H9 (cell line): ENCODE measurements at regions not wholly inside any gene's neighbourhood (a gene's known extent, or its start where the extent isn't known, plus 50 kb on each side); places are given as distances from the start of the nearest gene placed in this dataset.

Experiments
- DNase-seq: peaks from one replicate; pipeline ENCODE4 v3.0.0-alpha.2; 2017
- H2AFZ ChIP-seq: one replicate; pipeline ENCODE4 v1.6.1; 2013; ENCODE audit warnings: mild to moderate bottlenecking, low read length, control low read depth, moderate library complexity
- H2AK5ac ChIP-seq: 2 replicates; pipeline ENCODE4 v1.6.1; 2013; ENCODE audit warnings: low read length, control low read depth, mixed read lengths; ENCODE audit not compliant: insufficient read length
- H2BK120ac ChIP-seq: one replicate; pipeline ENCODE4 v1.6.1; 2013; ENCODE audit warnings: low read depth, mild to moderate bottlenecking, low read length, control low read depth, inconsistent platforms; ENCODE audit not compliant: poor library complexity, severe bottlenecking
- H2BK12ac ChIP-seq: 2 replicates; pipeline ENCODE4 v1.6.1; 2013; ENCODE audit warnings: low read length, control low read depth, mixed read lengths, low read depth; ENCODE audit not compliant: insufficient read length
- H2BK15ac ChIP-seq: 2 replicates; pipeline ENCODE4 v1.6.1; 2013; ENCODE audit warnings: low read depth, low read length, control low read depth
- H2BK20ac ChIP-seq: one replicate; pipeline ENCODE4 v1.6.1; 2013; ENCODE audit warnings: low read depth, mild to moderate bottlenecking, low read length, control low read depth, inconsistent platforms; ENCODE audit not compliant: poor library complexity, severe bottlenecking
- H2BK5ac ChIP-seq: 2 replicates; pipeline ENCODE4 v1.6.1; 2013; ENCODE audit warnings: low read length, control low read depth, mixed read lengths; ENCODE audit not compliant: insufficient read length
- H3K14ac ChIP-seq: 2 replicates; pipeline ENCODE4 v1.6.1; 2013; ENCODE audit warnings: low read length, control low read depth; ENCODE audit not compliant: insufficient read depth
- H3K18ac ChIP-seq: 2 replicates; pipeline ENCODE4 v1.6.1; 2013; ENCODE audit warnings: low read depth, mild to moderate bottlenecking, mixed read lengths, low read length, control low read depth; ENCODE audit not compliant: insufficient read length
- H3K23ac ChIP-seq: 2 replicates; pipeline ENCODE4 v1.6.1; 2013; ENCODE audit warnings: low read length, control low read depth, mixed read lengths, low read depth; ENCODE audit not compliant: insufficient read length
- H3K23me2 ChIP-seq: 2 replicates; pipeline ENCODE4 v1.6.1; 2013; ENCODE audit warnings: low read depth, mild to moderate bottlenecking, mixed read lengths, low read length, control low read depth; ENCODE audit not compliant: insufficient read length, poor library complexity, severe bottlenecking
- H3K27ac ChIP-seq: 2 replicates; pipeline ENCODE4 v1.5.1; 2013; ENCODE audit warnings: low read length, control low read depth, mixed read lengths, low read depth; ENCODE audit not compliant: insufficient read length
- H3K27me3 ChIP-seq: 2 replicates; pipeline ENCODE4 v1.6.1; 2013; ENCODE audit warnings: low read length, control low read depth, inconsistent platforms; ENCODE audit not compliant: insufficient read depth
- H3K4ac ChIP-seq: 2 replicates; pipeline ENCODE4 v1.6.1; 2013; ENCODE audit warnings: low read depth, mild to moderate bottlenecking, control low read depth, inconsistent platforms, low read length, moderate library complexity
- H3K4me1 ChIP-seq: 2 replicates; pipeline ENCODE4 v1.6.1; 2013; ENCODE audit warnings: low read length, control low read depth, inconsistent platforms; ENCODE audit not compliant: insufficient read depth
- H3K4me2 ChIP-seq: 2 replicates; pipeline ENCODE4 v1.6.1; 2013; ENCODE audit warnings: low read length, control low read depth, mixed read lengths; ENCODE audit not compliant: insufficient read length, insufficient read depth
- H3K56ac ChIP-seq: 2 replicates; pipeline ENCODE4 v1.6.1; 2013; ENCODE audit warnings: low read depth, mild to moderate bottlenecking, mixed read lengths, low read length, control low read depth; ENCODE audit not compliant: insufficient read length
- H3K79me1 ChIP-seq: 2 replicates; pipeline ENCODE4 v1.6.1; 2013; ENCODE audit warnings: low read depth, mild to moderate bottlenecking, moderate library complexity, low read length, control low read depth, inconsistent platforms; ENCODE audit not compliant: insufficient read depth, poor library complexity, severe bottlenecking
- H3K79me2 ChIP-seq: 2 replicates; pipeline ENCODE4 v1.6.1; 2013; ENCODE audit warnings: low read length, control low read depth, inconsistent platforms; ENCODE audit not compliant: insufficient read depth
- H3K9ac ChIP-seq: 2 replicates; pipeline ENCODE4 v1.6.1; 2013; ENCODE audit warnings: low read length, control low read depth, mixed read lengths; ENCODE audit not compliant: insufficient read length; ENCODE audit errors: extremely low read depth
- H3K9me3 ChIP-seq: one replicate; pipeline ENCODE4 v1.6.1; 2013; ENCODE audit warnings: low read depth, low read length, inconsistent platforms; ENCODE audit not compliant: control insufficient read depth
- H3T11ph ChIP-seq: one replicate; pipeline ENCODE4 v1.6.1; 2013; ENCODE audit warnings: mild to moderate bottlenecking, low read length, control low read depth, inconsistent platforms
- H4K20me1 ChIP-seq: one replicate; pipeline ENCODE4 v1.6.1; 2013; ENCODE audit not compliant: control insufficient read depth, insufficient read length, insufficient read depth
- H4K5ac ChIP-seq: 2 replicates; pipeline ENCODE4 v1.6.1; 2013; ENCODE audit warnings: low read depth, mild to moderate bottlenecking, mixed read lengths, low read length, control low read depth; ENCODE audit not compliant: insufficient read length
- H4K8ac ChIP-seq: replicated peaks from 2 replicates; pipeline ENCODE4 v1.6.1; 2013; ENCODE audit warnings: low read length, control low read depth, mixed read lengths, low read depth; ENCODE audit not compliant: insufficient read length
- H4K91ac ChIP-seq: 2 replicates; pipeline ENCODE4 v1.6.1; 2013; ENCODE audit warnings: low read depth, mild to moderate bottlenecking, moderate library complexity, mixed read lengths, low read length, control low read depth; ENCODE audit not compliant: insufficient read length
- H3K27ac Mint-ChIP-seq, 3 experiments: 2 replicates in 2 of 3; 3 replicates in 1 of 3; pipeline ENCODE4 v1.8.0; 2020 to 2021; ENCODE audit warnings: mixed read lengths in 3 of 3, mild to moderate bottlenecking in 1 of 3, moderate library complexity in 1 of 3
- H3K27me3 Mint-ChIP-seq: 2 replicates; pipeline ENCODE4 v1.8.0; 2021; ENCODE audit warnings: low read depth, mild to moderate bottlenecking, moderate library complexity, mixed read lengths
- H3K36me3 Mint-ChIP-seq, 3 experiments: 2 replicates in 2 of 3; 3 replicates in 1 of 3; pipeline ENCODE4 v1.8.0; 2020 to 2021; ENCODE audit warnings: low read depth in 3 of 3, mixed read lengths in 3 of 3; ENCODE audit not compliant: insufficient read depth in 1 of 3
- H3K4me1 Mint-ChIP-seq, 2 experiments: 2 replicates each; pipeline ENCODE4 v1.8.0; 2020; ENCODE audit warnings: mixed read lengths in 2 of 2
- H3K4me3 Mint-ChIP-seq, 2 experiments: 2 replicates in 1 of 2; 3 replicates in 1 of 2; pipeline ENCODE4 v1.8.0; 2020 to 2021; ENCODE audit warnings: mild to moderate bottlenecking in 2 of 2, mixed read lengths in 2 of 2, moderate library complexity in 1 of 2
- H3K9me3 Mint-ChIP-seq, 2 experiments: 2 replicates in 1 of 2; 3 replicates in 1 of 2; pipeline ENCODE4 v1.8.0; 2020; ENCODE audit warnings: mild to moderate bottlenecking in 2 of 2, mixed read lengths in 2 of 2, moderate library complexity in 1 of 2
- WGBS: extraction: QIAGEN DNeasy Blood & Tissue Kit; methylation state at CpG from one replicate; pipeline ENCODE4 v1.1.7; 2013; ENCODE audit warnings: missing lambda C conversion rate, low lambda C conversion rate, mixed read lengths; ENCODE audit not compliant: insufficient read length; ENCODE audit errors: extremely low coverage; 5-methylcytosine and 5-hydroxymethylcytosine counted together
- TF ChIP-seq, protein P1 (sequence below): fragments of 200-600 bp; sonication (generic); conservative IDR thresholded peaks from 3 replicates; pipeline ENCODE4 v1.8.0; 2021; ENCODE audit warnings: antibody characterized with exemption, mild to moderate bottlenecking

DNA sequence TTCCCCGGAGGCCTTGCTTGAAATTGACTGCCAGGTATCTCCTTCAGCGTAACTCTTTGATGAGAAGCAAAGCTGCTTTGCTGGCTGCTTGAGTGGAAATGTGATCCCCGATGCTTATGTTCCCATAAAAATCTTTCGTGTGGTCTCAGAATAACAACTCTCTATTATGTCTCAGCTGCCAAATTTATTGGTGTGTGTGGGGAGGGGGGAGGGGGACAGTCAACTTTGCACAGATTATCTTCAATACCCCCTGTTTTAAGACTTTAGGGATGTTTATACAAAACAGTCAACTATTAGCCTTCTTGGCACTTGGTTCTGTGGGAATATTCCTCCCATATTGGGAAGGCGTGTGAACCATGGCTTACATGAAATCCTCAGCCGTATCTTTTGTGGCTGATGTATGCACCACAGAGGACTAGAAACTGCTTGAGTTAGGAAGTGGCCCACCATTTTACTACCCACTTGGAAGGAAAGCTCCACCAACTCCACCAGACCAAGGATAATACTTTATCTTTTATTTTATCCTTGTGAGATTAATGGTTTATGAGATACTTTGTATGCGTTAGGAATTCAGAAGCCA, 101.5 kb upstream of the SLC24A3 start:
- Histone ChIP-seq H3K79me2 (no peaks in the 10 kb centered on the region), H2BK20ac (no peak overlapping the region), H4K5ac (no peak overlapping the region), H3K9me3 (peaks cover 11% of the 10 kb centered on the region), H2AK5ac (no peak overlapping the region), H3K23me2 (no peaks in the 10 kb centered on the region), H4K8ac (no peak overlapping the region), H3K27me3 (no peaks in the 10 kb centered on the region), H3K79me1 (no peaks in the 10 kb centered on the region), H2BK5ac (no peak overlapping the region), H3K9ac (no peak overlapping the region), H2AFZ (no peak overlapping the region), H4K91ac (no peak overlapping the region), H2BK120ac (no peak overlapping the region), H2BK12ac (no peak overlapping the region), H4K20me1 (no peaks in the 10 kb centered on the region), H3K4me1 (no peaks in the 10 kb centered on the region), H3K56ac (no peak overlapping the region), H3K4me2 (no peak overlapping the region), H3K18ac (no peak overlapping the region), H3T11ph (no peak overlapping the region), H3K23ac (no peak overlapping the region), H2BK15ac (no peak overlapping the region), H3K27ac (no peak overlapping the region), H3K14ac (no peak overlapping the region), H3K4ac (no peak overlapping the region)
- H3K4me1 Mint-ChIP-seq: no peaks in the 10 kb centered on the region
- H3K4me3 Mint-ChIP-seq: no peak overlapping the region
- H3K27ac Mint-ChIP-seq: no peak overlapping the region
- DNase-seq: no peak
- H3K9me3 Mint-ChIP-seq: peaks cover 19 to 21% of the 10 kb centered on the region in 2 experiments
- no CpG with 5 or more reads among the region's 7 CpGs for WGBS
- TF ChIP-seq, protein P1, sequence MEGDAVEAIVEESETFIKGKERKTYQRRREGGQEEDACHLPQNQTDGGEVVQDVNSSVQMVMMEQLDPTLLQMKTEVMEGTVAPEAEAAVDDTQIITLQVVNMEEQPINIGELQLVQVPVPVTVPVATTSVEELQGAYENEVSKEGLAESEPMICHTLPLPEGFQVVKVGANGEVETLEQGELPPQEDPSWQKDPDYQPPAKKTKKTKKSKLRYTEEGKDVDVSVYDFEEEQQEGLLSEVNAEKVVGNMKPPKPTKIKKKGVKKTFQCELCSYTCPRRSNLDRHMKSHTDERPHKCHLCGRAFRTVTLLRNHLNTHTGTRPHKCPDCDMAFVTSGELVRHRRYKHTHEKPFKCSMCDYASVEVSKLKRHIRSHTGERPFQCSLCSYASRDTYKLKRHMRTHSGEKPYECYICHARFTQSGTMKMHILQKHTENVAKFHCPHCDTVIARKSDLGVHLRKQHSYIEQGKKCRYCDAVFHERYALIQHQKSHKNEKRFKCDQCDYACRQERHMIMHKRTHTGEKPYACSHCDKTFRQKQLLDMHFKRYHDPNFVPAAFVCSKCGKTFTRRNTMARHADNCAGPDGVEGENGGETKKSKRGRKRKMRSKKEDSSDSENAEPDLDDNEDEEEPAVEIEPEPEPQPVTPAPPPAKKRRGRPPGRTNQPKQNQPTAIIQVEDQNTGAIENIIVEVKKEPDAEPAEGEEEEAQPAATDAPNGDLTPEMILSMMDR: no peak
- H3K27me3 Mint-ChIP-seq: no peaks in the 10 kb centered on the region; the same call in 1 of the 2 replicates
- H3K36me3 Mint-ChIP-seq: peaks cover 6 to 17% (median 9%) of the 10 kb centered on the region in 3 experiments; a peak in 5 of 7 replicates
